ENCODE measurements at regions not wholly inside any gene's neighbourhood (a gene's known extent, or its start where the extent isn't known, plus 50 kb on each side); places are given as distances from the start of the nearest gene placed in this dataset.
"Not testable (repeated sequence)": the region's sequence is repeated elsewhere in the genome, so short reads cannot be mapped to it uniquely, and the experiment has no call there.

- no peak for DNase-seq
Measured at GRCh38 chr10:118805146-118805545, 50.4 kb upstream of the CACUL1 start.

GRCh38 chr10:118807512-118808305 lies 52.9 kb upstream of the CACUL1 start:
- no peak for DNase-seq

- no peak for DNase-seq
Measured at GRCh38 chr10:118808601-118809356, 54.0 kb upstream of the CACUL1 start.

- no peak for DNase-seq
Measured at GRCh38 chr10:118809357-118810220, 54.8 kb upstream of the CACUL1 start.

- DNase-seq: no peak
Measured at GRCh38 chr10:118810796-118811505, 56.2 kb upstream of the CACUL1 start.

GRCh38 chr10:118811675-118812392 lies 57.1 kb upstream of the CACUL1 start:
- DNase-seq: no peak

- DNase-seq: no peak
Measured at GRCh38 chr10:118812393-118812740, 57.6 kb upstream of the CACUL1 start.

- not testable (repeated sequence) for DNase-seq
Measured at GRCh38 chr10:118813001-118813400, 58.2 kb upstream of the CACUL1 start.

GRCh38 chr10:118816471-118817168 lies 61.9 kb upstream of the CACUL1 start:
- no peak for DNase-seq

GRCh38 chr10:118817328-118818068 lies 62.7 kb upstream of the CACUL1 start:
- no peak for DNase-seq

GRCh38 chr10:118818621-118819221 lies 64.0 kb upstream of the CACUL1 start:
- DNase-seq: no peak

GRCh38 chr10:118820326-118821116 lies 65.8 kb upstream of the CACUL1 start:
- DNase-seq: no peak

GRCh38 chr10:118823256-118823907 lies 68.6 kb upstream of the CACUL1 start:
- no peak for DNase-seq

GRCh38 chr10:118827053-118827452 lies 72.3 kb upstream of the CACUL1 start:
- DNase-seq: no peak

GRCh38 chr10:118827466-118828155 lies 72.8 kb upstream of the CACUL1 start:
- DNase-seq: no peak

GRCh38 chr10:118832241-118832651 lies 77.5 kb upstream of the CACUL1 start:
- DNase-seq: no peak

- not testable (repeated sequence) for DNase-seq
Measured at GRCh38 chr10:118834370-118834769, 79.6 kb upstream of the CACUL1 start.

GRCh38 chr10:118835682-118836326 lies 81.0 kb upstream of the CACUL1 start:
- DNase-seq: no peak

All from activated effector memory CD4-positive, alpha-beta T cell treated with Interleukin-2 at 50 U/mL for 16 hours (primary cell).